ENCODE measurements at regions not wholly inside any gene's neighbourhood (a gene's known extent, or its start where the extent isn't known, plus 50 kb on each side); places are given as distances from the start of the nearest gene placed in this dataset.

- intact Hi-C loops (cut with micrococcal nuclease; ENCODE audit: unreplicated experiment) = no loop called here
- no TSS peak for BruUV-seq (replicated peaks)
- TF ChIP-seq CTCF (conservative IDR thresholded peaks at IDR 0.05; ENCODE audit: low read depth, low read length) = no peak
- TF ChIP-seq EZH2 (IDR thresholded peaks at IDR 0.05; ENCODE audit: borderline replicate concordance, low read depth, low read length, poor library complexity, severe bottlenecking) = no peak
- H3K36me3 ChIP-seq (ENCODE audit: insufficient read depth, low read length, poor library complexity, severe bottlenecking) = no peaks in the 10 kb centered on the region
- no peaks in the 10 kb centered on the region for H3K4me1 ChIP-seq (ENCODE audit: insufficient read depth, low read length, poor library complexity, severe bottlenecking)
- no peaks in the 10 kb centered on the region for H3K9me3 ChIP-seq (ENCODE audit: low read depth, low read length, poor library complexity, severe bottlenecking)
- no peak overlapping the region for H3K27ac ChIP-seq (ENCODE audit: low read depth, low read length, poor library complexity, severe bottlenecking)
- no peak for DNase-seq (ENCODE audit: low spot score)
- ChIA-PET CTCF (no interaction called here), POLR2A (ENCODE audit: low non-redundant PET) (no interaction called here)
- H3K27me3 ChIP-seq (replicated peaks; ENCODE audit: insufficient read depth, low read depth, low read length, poor library complexity) = no peaks in the 10 kb centered on the region
- no peak overlapping the region for H3K4me3 ChIP-seq (ENCODE audit: low read depth, low read length, poor library complexity, severe bottlenecking)
These were observed 239.7 kb downstream of the GADD45G start for GRCh38 chr9:89844535-89844934.

- DNase-seq (ENCODE audit: low spot score) = no peak
- Histone ChIP-seq H3K27ac (ENCODE audit: low read depth, low read length, poor library complexity, severe bottlenecking) (no peak overlapping the region), H3K4me3 (ENCODE audit: low read depth, low read length, poor library complexity, severe bottlenecking) (no peak overlapping the region), H3K9me3 (ENCODE audit: low read depth, low read length, poor library complexity, severe bottlenecking) (no peaks in the 10 kb centered on the region), H3K27me3 (replicated peaks; ENCODE audit: insufficient read depth, low read depth, low read length, poor library complexity) (no peaks in the 10 kb centered on the region), H3K4me1 (ENCODE audit: insufficient read depth, low read length, poor library complexity, severe bottlenecking) (no peaks in the 10 kb centered on the region), H3K36me3 (ENCODE audit: insufficient read depth, low read length, poor library complexity, severe bottlenecking) (no peaks in the 10 kb centered on the region)
- no TSS peak for BruUV-seq (replicated peaks)
- ChIA-PET CTCF (no interaction called here), POLR2A (ENCODE audit: low non-redundant PET) (no interaction called here)
- TF ChIP-seq EZH2 (IDR thresholded peaks at IDR 0.05; ENCODE audit: borderline replicate concordance, low read depth, low read length, poor library complexity, severe bottlenecking) = no peak
- no peak for TF ChIP-seq CTCF (conservative IDR thresholded peaks at IDR 0.05; ENCODE audit: low read depth, low read length)
- intact Hi-C loops (cut with micrococcal nuclease; ENCODE audit: unreplicated experiment) = no loop called here
These were observed 240.5 kb downstream of the GADD45G start for GRCh38 chr9:89845321-89845720.

GRCh38 chr9:89845862-89846261 is 241.1 kb downstream of the GADD45G start:
- BruUV-seq (replicated peaks) = no TSS peak
- Histone ChIP-seq H3K36me3 (ENCODE audit: insufficient read depth, low read length, poor library complexity, severe bottlenecking) (no peaks in the 10 kb centered on the region), H3K4me1 (ENCODE audit: insufficient read depth, low read length, poor library complexity, severe bottlenecking) (no peaks in the 10 kb centered on the region), H3K4me3 (ENCODE audit: low read depth, low read length, poor library complexity, severe bottlenecking) (no peak overlapping the region), H3K27me3 (replicated peaks; ENCODE audit: insufficient read depth, low read depth, low read length, poor library complexity) (no peaks in the 10 kb centered on the region), H3K9me3 (ENCODE audit: low read depth, low read length, poor library complexity, severe bottlenecking) (no peaks in the 10 kb centered on the region), H3K27ac (ENCODE audit: low read depth, low read length, poor library complexity, severe bottlenecking) (no peak overlapping the region)
- TF ChIP-seq EZH2 (IDR thresholded peaks at IDR 0.05; ENCODE audit: borderline replicate concordance, low read depth, low read length, poor library complexity, severe bottlenecking) (no peak), CTCF (conservative IDR thresholded peaks at IDR 0.05; ENCODE audit: low read depth, low read length) (no peak)
- intact Hi-C loops (cut with micrococcal nuclease; ENCODE audit: unreplicated experiment) = no loop called here
- no peak for DNase-seq (ENCODE audit: low spot score)
- ChIA-PET POLR2A (ENCODE audit: low non-redundant PET) (no interaction called here), CTCF (no interaction called here)
